ENCODE measurements at regions not wholly inside any gene's neighbourhood (a gene's known extent, or its start where the extent isn't known, plus 50 kb on each side); places are given as distances from the start of the nearest gene placed in this dataset.

GRCh38 chr2:6652251-6652650, 213.5 kb downstream of the CMPK2 start:
- no peak overlapping the region for H3K4me3 ChIP-seq (ENCODE audit: low read depth, low read length)
- DNase-seq (ENCODE audit: low read depth) = no peak
- TF ChIP-seq CTCF (conservative IDR thresholded peaks at IDR 0.05; ENCODE audit: low read depth, low read length) = no peak

GRCh38 chr2:6653281-6653750, 212.4 kb downstream of the CMPK2 start:
- TF ChIP-seq CTCF (conservative IDR thresholded peaks at IDR 0.05; ENCODE audit: low read depth, low read length) = no peak
- DNase-seq (ENCODE audit: low read depth) = no peak
- H3K4me3 ChIP-seq (ENCODE audit: low read depth, low read length) = no peak overlapping the region

- no peak for DNase-seq (ENCODE audit: low read depth)
- no peak overlapping the region for H3K4me3 ChIP-seq (ENCODE audit: low read depth, low read length)
- no peak for TF ChIP-seq CTCF (conservative IDR thresholded peaks at IDR 0.05; ENCODE audit: low read depth, low read length)
Observed at GRCh38 chr2:6654279-6654678, 211.4 kb downstream of the CMPK2 start.

GRCh38 chr2:6656633-6657032, 209.1 kb downstream of the CMPK2 start:
- DNase-seq (ENCODE audit: low read depth) = no peak
- TF ChIP-seq CTCF (conservative IDR thresholded peaks at IDR 0.05; ENCODE audit: low read depth, low read length) = no peak

GRCh38 chr2:6657136-6657535, 208.6 kb downstream of the CMPK2 start:
- no peak for DNase-seq (ENCODE audit: low read depth)
- no peak for TF ChIP-seq CTCF (conservative IDR thresholded peaks at IDR 0.05; ENCODE audit: low read depth, low read length)
- no peak overlapping the region for H3K4me3 ChIP-seq (ENCODE audit: low read depth, low read length)

More at GRCh38 chr2:6656633-6657032, 209.1 kb downstream of the CMPK2 start:
- H3K4me3 ChIP-seq (ENCODE audit: low read depth, low read length) = no peak overlapping the region

GRCh38 chr2:6657855-6658254, 207.9 kb downstream of the CMPK2 start:
- no peak for DNase-seq (ENCODE audit: low read depth)
- no peak overlapping the region for H3K4me3 ChIP-seq (ENCODE audit: low read depth, low read length)
- TF ChIP-seq CTCF (conservative IDR thresholded peaks at IDR 0.05; ENCODE audit: low read depth, low read length) = no peak

GRCh38 chr2:6664332-6665061, 201.2 kb downstream of the CMPK2 start:
- DNase-seq (ENCODE audit: low read depth) = no peak
- H3K4me3 ChIP-seq (ENCODE audit: low read depth, low read length) = no peak overlapping the region
- no peak for TF ChIP-seq CTCF (conservative IDR thresholded peaks at IDR 0.05; ENCODE audit: low read depth, low read length)

All from choroid plexus epithelial cell (primary cell).